Mucosa of descending colon (tissue), 3 donors: ENCODE measurements at regions not wholly inside any gene's neighbourhood (a gene's known extent, or its start where the extent isn't known, plus 50 kb on each side); places are given as distances from the start of the nearest gene placed in this dataset.

Experiments
- ATAC-seq: fragments of 200-7000 bp; cut with Tn5 transposase; one replicate; pipeline ENCODE4 v1.9.1; 2020; ENCODE audit warnings: mild to moderate bottlenecking, moderate library complexity
- DNase-seq, 3 donors: peaks; one replicate each; pipeline ENCODE4 v3.0.0-alpha.2; 2020
- H3K36me3 ChIP-seq: fragments of 200-600 bp; one replicate; pipeline ENCODE4 v1.8.0; 2021; ENCODE audit warnings: low read depth, mild to moderate bottlenecking
- H3K4me1 ChIP-seq: fragments of 200-600 bp; one replicate; pipeline ENCODE4 v1.8.0; 2021; ENCODE audit warnings: low read depth, mild to moderate bottlenecking
- H3K4me3 ChIP-seq: fragments of 200-600 bp; one replicate; pipeline ENCODE4 v1.8.0; 2021; ENCODE audit warnings: mild to moderate bottlenecking
- H3K9me3 ChIP-seq: fragments of 200-600 bp; one replicate; pipeline ENCODE4 v1.8.0; 2021; ENCODE audit warnings: mild to moderate bottlenecking
- CTCF ChIP-seq: fragments of 200-600 bp; IDR thresholded peaks from one replicate; pipeline ENCODE4 v1.8.0; 2022; ENCODE audit warnings: antibody characterized with exemption, mild to moderate bottlenecking
- intact Hi-C, 2 donors: fragments of 100-400 bp; cut with DNase I in 1 of 2; cut with micrococcal nuclease in 1 of 2; formaldehyde crosslinking; loops; one replicate each; pipeline versions ENCODE4 v1.11.0 to v1.11.1; 2022; cut with DNase I, micrococcal nuclease
- donor health status: DM: no; HTN: no; CAD: no; lungs with moderate emphysema.
- donor health status: DM: no; HTN: no; CAD: no.
- donor health status: DM: no; HTN: yes; CAD: no.

GRCh38 chr2:198494931-198495330 is 690.5 kb downstream of the PLCL1 start:
- peak in 1 of 3 donors; percentile 59 for DNase-seq
- Histone ChIP-seq H3K9me3 (no peaks in the 10 kb centered on the region), H3K4me3 (no peak overlapping the region), H3K36me3 (no peaks in the 10 kb centered on the region), H3K4me1 (peaks cover 10% of the 10 kb centered on the region)
- intact Hi-C loops, result no loop called here
- ATAC-seq, result peak; percentile 88
- no peak for TF ChIP-seq CTCF

DNA sequence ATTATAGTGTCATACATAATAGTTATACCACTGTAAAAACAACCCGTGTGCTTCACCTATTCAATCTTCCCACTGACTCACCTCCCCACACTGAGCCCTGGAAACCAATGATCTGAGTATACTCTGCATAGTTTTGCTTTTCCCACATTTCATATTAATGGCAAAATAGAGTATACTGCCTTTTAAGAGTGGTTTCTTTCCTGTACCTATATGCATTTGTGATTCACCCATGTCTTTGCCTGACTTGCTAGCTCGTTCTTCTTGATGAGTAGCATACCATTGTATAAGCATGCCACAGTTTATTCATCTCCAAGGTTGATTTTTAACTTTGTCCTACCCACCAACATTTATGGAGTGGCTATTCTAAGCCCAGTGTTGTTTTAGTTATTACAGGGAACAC is 686.4 kb downstream of the PLCL1 start:
- H3K4me3 ChIP-seq, result no peak overlapping the region
- DNase-seq (peak in 1 of 3 donors; percentile 22), ATAC-seq (peak; percentile 87)
- no peaks in the 10 kb centered on the region for H3K36me3 ChIP-seq
- H3K9me3 ChIP-seq, result no peaks in the 10 kb centered on the region
- no peak for TF ChIP-seq CTCF
- intact Hi-C loops, result no loop called here
- peaks cover 10% of the 10 kb centered on the region for H3K4me1 ChIP-seq

DNA sequence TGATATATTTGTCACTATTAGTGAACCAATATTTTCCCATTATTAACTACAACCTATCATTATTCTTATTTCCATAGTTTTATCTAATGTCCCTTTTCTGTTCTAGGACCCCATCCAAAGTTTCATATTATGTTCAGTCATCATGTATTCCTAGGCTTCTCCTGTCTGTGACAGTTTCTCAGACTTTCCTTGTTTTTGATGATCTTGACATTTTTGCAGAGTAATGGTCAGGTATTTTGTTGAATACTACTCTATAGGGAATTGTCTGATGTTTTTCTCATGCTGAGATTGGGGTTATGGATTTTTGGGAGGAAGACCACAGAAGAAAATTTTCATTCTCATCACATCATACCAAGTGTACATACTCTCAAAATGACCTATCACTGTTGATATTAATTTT is 684.6 kb downstream of the PLCL1 start:
- intact Hi-C loops, result no loop called here
- TF ChIP-seq CTCF, result no peak
- Histone ChIP-seq H3K4me3 (no peak overlapping the region), H3K9me3 (no peaks in the 10 kb centered on the region), H3K36me3 (no peaks in the 10 kb centered on the region), H3K4me1 (peaks cover 5% of the 10 kb centered on the region)
- ATAC-seq (no peak), DNase-seq (no peak)

- no peak for TF ChIP-seq CTCF
- Histone ChIP-seq H3K9me3 (no peaks in the 10 kb centered on the region), H3K4me3 (no peak overlapping the region), H3K4me1 (no peaks in the 10 kb centered on the region), H3K36me3 (no peaks in the 10 kb centered on the region)
- ATAC-seq (no peak), DNase-seq (no peak)
- intact Hi-C loops, result no loop called here
Measured at GRCh38 chr2:198483051-198483450, 678.7 kb downstream of the PLCL1 start.

DNA sequence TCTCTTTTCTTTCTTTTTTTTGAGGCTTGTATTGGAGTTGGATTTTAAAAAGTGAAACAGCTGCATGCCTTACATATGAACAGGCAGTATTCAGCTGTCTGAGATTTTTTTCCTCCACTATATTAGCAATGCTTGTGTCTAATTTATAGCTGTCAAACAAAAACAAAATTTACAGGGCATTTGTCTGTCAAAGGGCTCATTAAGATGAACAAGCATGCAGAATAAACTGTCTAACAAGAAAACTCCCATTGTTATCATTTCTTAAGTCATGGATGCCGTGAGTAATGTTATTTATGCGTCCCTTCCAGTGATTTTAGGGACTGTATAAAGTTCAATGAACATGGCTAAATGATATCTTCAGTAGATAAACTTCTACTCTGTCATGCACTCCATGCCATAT is 674.7 kb downstream of the PLCL1 start:
- DNase-seq (no peak), ATAC-seq (no peak)
- intact Hi-C loops, result no loop called here
- H3K4me3 ChIP-seq, result no peak overlapping the region
- H3K36me3 ChIP-seq, result no peaks in the 10 kb centered on the region
- no peak for TF ChIP-seq CTCF
- no peaks in the 10 kb centered on the region for H3K4me1 ChIP-seq
- H3K9me3 ChIP-seq, result no peaks in the 10 kb centered on the region

- ATAC-seq (no peak), DNase-seq (no peak)
- no peak for TF ChIP-seq CTCF
- no peaks in the 10 kb centered on the region for H3K36me3 ChIP-seq
- intact Hi-C loops, result no loop called here
- H3K4me1 ChIP-seq, result no peaks in the 10 kb centered on the region
- no peak overlapping the region for H3K4me3 ChIP-seq
- no peaks in the 10 kb centered on the region for H3K9me3 ChIP-seq
Measured at GRCh38 chr2:198478361-198478760, 674.0 kb downstream of the PLCL1 start.
